Caki2 (cell line): ENCODE measurements at regions not wholly inside any gene's neighbourhood (a gene's known extent, or its start where the extent isn't known, plus 50 kb on each side); places are given as distances from the start of the nearest gene placed in this dataset.

Source experiments
- DNase-seq: peaks from one replicate; pipeline ENCODE4 v3.0.0-alpha.2; 2015; ENCODE audit warnings: low read depth
- in situ Hi-C: cut with HindIII; loops from 2 replicates; pipeline ENCODE4 v1.10.0; 2016; ENCODE audit warnings: low sequenced_read_pairs, low pct_unique_long_range_greater_than_20kb, mixed read lengths

DNA sequence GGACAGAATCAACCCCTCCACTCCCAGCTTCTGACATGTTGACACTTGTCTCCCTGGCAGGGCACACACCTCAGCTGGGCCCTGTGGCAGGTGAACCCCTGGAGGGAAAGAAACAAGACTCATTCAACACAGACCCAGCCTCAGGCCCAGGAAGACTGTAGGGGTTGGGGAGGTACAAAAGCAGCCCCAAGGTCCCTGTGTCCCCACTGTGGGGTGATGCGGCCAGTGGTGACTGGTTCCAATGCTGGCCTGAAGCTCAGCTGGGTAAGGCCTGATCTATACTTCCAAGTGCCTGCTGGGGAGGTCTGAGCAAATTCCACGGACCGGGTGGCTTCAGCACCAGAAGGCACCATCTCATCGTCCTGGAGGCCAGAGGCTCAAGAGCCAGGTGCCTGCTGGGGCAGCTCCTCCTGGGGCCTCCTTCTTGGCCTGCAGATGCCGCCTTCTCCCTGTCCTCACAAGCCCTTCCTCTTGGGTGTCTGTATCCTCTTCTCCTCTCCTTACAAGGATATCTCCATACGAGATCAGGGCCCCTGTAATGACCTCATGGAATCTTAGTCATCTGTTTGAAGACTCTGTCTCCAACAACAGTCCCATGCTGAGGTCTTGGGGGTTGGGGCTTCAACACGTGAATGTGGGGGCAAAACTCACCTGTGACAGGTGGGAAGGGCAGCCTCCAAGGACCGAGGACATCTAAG lies 1492.1 kb downstream of the BRD1 start:
- in situ Hi-C loops, result no loop called here
- no peak for DNase-seq

DNA sequence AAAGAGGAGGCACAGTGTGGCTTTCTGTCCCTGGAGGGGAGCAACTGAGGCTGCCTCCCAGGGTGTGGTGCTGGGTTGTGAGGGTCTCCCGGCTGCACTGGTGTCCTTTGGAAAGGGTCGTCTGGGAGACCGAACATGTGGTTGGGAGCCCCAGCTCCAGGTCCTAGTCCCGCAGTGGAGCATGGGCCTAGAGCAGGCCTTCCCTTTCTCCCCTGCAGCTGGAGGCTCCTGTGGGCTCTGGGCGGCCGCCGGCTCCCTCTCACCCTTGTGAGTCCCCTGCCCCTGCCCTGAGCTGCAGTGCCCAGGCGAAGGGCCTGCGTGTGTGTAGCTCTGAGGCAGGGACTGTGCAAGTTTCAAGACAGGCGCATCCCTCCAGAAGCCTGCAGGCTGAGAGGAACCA lies 1492.7 kb downstream of the BRD1 start:
- in situ Hi-C loops, result no loop called here
- DNase-seq, result no peak

DNA sequence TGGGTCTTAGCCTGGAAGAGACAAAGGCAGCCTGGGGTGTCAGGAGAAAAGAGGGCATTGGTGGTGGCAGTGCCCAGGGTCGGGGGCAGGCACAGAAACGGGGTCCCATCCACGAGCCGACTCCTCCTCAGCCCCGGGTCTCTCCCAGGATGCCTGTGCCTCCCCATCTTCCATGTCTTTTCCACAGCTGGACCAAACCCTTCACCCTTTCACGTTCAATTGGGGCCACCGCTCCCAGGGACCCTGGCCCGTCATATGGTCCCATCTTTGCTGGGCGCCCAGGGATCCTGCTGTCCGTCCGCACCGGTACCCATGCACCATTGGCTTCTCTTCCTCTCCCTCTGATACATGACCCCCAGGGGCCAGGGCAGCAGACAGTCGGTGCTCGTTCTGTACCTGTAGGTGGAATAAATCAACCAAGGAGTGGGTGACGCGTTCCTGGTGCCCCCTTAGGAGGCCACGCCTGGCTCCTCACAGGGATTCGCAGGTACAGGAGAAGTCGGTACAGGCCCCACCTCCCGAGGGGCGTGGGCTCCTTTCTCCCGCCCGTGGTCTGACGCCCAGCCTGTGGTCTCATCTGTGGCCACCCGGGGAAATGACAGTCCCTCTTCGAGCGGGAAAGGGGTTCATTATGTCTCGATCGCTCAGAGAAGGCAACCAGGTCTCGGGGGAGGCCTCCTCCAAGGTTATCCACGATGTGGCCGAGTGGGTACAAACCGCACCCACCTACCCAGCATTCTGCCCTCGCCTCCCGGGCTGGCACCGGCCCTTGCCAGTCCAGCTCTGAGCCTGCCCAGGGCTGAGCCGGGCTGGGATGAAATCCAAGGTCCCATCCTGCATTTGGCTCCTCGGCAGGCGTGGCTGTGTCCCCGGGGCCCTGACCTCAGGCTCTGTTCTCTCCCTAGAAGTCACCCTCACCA lies 1493.6 kb downstream of the BRD1 start:
- no peak for DNase-seq
- in situ Hi-C loops, result no loop called here

DNA sequence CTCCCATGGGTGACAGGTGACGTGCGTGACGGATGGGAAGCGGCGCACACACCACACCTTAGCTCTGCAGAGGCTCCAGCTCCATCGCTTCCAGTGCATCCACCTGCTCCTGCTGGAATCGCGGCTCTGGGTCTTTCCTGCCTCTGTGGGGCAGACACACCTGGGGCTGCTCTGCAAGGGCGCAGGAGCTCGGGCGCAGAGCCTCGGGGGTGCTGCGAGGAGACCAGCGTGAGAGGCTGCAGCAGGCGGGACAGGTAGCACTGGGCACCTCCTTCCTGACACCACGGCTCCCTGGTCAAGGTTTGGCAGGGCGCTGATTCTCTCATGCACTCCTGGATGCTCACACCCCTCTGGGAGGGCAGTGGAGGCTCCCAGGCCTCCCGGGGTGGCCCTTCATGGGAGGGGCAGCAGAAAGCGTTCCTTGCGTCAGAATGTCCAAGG lies 1494.3 kb downstream of the BRD1 start:
- DNase-seq, result no peak
- in situ Hi-C loops, result no loop called here

DNA sequence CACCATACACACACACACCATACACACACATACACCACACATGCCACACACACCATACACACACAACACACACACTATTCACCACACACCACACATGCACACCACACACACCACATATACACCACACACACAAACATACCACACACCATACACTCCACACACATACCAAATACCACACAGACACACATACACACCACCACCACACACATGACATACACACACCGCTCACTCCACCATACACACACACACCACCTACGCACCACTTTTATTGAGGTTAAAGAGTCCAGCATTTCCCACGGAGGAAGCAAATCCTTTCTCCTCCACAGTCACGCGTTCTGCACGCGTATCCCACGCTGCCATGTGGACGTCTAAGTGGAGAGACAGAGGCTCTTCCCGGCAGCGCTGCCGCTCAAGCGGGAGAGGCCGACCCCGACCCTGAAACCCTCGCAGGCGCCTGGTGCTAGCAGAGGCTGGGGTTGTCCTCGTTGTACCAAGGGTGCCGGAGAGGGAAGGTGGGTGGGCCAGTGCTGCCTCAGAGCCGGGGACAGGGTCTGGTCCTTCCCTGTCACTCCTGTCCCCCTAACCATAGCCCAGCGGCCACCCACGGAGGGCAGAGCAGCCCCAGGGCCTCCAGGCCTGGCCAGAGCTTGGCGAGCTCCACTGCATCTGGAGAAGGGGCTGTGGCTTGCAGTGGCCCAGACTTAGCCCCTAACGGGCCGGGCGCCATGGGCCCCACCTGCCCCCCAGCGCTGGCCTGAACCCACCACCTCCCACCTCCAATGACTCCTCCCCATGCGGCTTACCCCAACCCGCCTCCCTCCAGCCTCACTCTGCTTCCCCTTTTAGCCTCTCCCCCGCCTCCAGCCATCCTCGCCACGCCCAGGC lies 1495.0 kb downstream of the BRD1 start:
- DNase-seq, result no peak
- in situ Hi-C loops, result no loop called here

DNA sequence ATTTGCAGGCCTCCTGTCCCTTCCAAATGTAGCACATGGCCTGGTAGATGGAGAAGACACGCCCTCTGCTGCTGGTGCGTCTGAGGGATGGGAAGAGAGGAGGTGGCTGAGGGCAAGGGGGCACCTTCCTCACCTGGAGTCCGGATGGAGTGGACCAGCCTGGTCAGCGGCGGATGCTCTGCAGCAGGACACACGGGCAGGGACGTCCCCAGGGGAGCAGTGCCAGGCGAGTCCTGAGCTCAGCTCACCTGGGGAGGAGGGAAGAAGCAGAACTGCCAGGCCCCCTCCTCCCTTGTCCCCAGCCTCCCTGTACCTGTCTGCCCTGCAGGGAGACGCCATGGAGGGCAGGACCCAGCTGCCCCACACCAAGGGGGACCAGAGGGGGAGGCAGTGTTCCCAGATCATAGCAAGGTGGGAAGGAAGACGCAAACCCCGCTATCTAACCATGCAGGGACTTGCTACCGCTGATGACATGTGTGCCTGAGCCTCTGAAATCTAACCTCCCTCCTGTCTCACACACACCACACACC lies 1495.9 kb downstream of the BRD1 start:
- in situ Hi-C loops, result no loop called here
- no peak for DNase-seq

DNA sequence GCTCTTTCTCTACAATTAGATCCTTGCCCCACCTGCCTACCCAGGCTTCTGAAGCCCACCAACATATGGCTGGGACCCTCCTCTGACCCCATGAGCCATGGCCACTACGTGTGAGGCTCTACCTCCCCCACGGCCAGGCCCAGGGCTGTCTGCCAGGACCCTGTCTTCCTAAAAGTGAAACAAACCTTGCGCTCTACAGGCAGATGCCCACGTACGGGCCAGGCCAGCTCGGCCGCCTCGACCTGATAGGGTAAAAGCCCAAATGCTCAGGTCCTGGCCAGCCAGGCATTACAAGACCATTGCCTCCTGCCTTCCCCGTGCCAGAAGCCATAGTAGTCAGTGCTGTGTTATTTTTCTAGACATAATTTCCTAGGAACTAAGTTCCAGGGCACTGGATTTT lies 1496.4 kb downstream of the BRD1 start:
- in situ Hi-C loops, result no loop called here
- no peak for DNase-seq

DNA sequence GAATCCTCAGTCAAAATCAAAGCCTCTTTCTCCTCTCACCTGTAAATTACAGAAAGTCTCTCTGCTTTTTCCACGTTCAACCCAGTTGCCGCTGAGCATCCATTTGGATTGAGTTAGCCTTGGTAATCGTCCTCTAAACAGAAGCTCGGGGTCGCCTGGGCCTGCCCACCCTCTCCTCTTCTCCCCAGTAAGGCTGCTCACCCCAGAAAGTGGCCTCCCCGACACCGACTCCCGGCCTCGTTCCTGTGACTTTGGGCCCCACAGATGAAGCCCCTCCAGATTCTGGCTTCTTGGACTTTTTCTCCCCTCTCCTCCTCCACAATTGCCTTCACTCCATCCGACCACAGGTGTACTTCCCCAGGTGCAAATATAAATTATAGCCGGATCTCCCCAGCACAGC lies 1500.0 kb downstream of the BRD1 start:
- in situ Hi-C loops, result no loop called here

DNA sequence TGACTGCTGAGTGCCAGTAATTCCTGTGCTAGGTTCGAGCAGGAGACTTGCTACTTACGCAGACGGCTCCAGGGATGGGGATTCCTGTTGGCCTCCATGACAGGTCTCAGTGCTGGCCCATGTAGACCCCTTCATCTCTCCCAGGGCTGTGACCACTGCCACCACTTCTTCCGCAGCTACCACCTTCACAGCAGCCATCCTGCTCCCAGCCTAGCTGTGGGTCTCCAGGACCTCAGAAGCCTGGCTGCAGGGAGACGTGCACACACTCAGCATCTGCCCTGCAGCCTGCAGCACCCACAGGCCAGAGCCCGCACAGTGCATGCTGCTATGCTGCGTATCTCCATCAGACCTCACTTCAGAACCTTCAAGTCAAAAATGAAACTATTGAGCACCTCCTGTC lies 1503.9 kb downstream of the BRD1 start:
- no peak for DNase-seq
- in situ Hi-C loops, result no loop called here

More for the DNA sequence above, 1500.0 kb downstream of the BRD1 start:
- no peak for DNase-seq

DNA sequence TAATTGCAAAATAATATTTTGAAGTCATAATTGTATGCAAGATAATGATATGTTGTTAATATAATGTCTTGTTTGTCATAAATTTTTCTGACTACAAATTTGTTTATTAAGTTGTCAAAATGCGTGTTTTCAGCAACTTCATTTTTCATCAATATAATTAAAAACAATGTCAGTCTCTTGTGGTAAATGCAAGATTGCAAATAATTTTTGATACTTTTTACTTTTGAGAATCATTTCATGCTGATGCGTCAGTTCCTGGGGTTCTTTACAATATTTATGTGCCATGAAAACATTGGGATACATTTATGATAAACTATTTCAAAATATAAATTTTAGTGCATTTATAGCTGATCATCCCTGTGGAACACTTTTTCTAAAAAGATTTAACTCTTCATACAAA lies 1504.8 kb downstream of the BRD1 start:
- DNase-seq, result no peak
- in situ Hi-C loops, result no loop called here

DNA sequence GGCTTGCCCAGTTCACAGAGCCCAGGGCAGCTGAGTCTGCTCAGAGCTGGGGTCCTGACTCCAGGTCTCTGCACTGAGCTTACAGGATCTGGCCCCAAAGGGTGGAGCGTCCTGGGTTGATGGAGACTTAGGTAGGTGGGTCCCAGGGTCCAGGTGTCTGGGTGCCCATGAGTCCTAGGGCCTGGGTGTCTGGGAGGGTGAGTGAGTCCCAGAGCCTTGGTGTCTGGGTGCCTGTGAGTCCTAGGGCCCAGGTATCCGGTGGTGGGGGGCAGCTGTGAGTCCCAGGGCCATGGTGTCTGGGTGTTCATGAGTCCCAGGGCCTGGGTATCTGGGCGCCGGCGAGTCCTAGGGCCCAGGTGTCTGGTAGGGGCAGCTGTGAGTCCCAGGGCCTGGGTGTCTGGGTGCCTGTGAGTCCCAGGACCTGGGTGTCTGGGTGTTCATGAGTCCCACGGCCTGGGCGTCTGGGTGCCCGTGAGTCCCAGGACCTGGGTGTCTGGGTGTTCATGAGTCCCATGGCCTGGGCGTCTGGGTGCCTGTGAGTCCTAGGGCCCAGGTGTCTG lies 1505.6 kb downstream of the BRD1 start:
- DNase-seq, result no peak
- in situ Hi-C loops, result no loop called here

DNA sequence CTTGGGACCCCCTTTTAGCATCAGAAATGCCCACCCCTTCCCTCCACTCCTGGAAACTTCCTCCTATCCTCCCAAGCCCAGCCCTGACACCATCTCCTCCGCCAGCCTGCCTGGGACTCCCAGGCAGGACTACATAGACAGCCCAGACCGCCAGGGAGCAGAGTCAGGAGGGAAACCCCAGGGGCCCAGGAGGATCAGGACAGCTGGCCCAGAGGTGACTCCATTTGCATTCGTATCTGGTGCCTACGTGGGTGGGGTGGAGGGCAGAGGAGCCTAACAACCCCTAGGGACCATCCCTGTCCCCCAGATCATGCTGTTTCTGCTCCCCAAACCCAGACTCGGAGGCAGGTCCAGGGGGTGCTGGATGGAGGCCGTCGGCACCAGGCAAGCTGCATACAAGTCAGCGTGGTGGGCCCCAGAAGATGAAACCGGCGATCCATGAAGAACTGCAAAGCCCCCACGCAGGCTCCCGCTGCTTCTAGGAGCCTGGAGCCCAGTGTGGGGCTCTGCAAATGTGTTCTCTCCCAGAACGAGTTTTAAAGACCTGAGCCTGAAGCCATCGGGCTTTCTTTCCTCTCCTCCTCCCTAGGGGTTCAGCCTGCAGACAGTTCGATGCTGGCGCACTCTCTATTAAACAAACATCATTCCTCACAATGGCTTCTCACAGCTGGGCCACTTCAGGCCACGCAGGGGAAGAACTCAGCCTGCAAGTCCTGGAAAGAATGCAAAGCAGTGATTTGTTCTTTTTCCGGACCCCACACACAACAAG lies 1506.8 kb downstream of the BRD1 start:
- no peak for DNase-seq
- in situ Hi-C loops, result no loop called here

DNA sequence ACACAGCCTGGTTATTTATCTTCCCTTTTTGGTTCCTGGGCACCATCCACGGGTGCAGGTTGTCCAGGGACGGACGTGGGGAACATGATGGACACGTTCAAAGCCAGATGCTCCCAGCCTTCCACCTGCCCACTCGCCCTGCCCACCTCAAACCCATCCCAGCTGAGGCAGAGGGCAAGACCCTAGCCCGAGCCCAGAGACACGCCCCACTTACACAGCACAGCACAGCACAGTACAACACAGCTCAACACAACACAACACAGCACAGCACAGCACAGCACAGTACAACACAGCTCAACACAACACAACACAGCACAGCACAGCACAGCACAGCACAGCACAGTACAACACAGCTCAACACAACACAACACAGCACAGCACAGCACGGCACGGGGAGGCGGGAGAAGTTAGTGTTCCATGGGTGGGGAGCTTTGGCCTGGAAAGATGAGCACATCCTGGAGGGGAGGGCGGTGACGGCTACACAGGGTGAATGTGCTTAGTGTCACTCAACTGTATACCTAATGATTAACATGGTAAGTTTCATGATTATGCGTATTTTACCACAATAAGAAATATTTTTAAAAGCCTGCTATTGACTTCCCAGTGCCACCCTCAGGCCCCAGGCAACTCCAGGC lies 1507.5 kb downstream of the BRD1 start:
- no peak for DNase-seq
- in situ Hi-C loops, result no loop called here

DNA sequence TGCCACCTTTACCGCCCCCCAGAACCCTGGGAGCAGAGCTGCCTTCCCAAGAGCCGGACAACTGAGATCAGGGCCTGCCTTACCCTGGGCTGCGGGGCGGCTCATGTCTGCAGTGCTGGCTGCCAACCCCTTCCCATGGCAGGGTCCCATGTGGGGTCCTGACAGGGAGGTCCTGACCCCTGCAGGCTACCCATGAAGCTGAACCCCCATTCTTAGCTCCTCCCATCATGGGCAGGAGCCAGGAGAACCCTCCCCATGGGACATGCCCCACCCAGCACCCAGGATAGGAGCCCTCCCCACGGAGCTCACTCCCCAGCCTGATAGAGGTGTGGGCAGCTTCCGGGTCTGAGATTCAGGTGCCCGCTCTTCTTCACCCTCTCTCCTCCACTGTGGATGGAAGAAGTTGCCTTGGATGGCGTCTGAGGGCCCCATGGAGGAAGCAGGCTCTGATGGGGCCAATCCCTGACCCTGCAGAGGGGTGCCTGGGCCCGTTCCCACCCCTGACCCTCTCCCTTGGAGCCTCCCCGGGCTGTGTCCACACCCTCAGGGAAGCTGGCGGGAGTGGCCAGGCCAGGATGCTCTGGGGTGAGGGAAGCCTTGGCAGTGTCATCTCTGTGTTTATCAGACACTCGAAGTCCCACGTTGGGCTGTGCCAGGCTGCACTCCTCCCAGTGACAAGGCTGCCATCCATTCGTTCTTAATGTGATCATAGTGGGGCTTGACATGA lies 1508.2 kb downstream of the BRD1 start:
- DNase-seq, result no peak
- in situ Hi-C loops, result no loop called here

DNA sequence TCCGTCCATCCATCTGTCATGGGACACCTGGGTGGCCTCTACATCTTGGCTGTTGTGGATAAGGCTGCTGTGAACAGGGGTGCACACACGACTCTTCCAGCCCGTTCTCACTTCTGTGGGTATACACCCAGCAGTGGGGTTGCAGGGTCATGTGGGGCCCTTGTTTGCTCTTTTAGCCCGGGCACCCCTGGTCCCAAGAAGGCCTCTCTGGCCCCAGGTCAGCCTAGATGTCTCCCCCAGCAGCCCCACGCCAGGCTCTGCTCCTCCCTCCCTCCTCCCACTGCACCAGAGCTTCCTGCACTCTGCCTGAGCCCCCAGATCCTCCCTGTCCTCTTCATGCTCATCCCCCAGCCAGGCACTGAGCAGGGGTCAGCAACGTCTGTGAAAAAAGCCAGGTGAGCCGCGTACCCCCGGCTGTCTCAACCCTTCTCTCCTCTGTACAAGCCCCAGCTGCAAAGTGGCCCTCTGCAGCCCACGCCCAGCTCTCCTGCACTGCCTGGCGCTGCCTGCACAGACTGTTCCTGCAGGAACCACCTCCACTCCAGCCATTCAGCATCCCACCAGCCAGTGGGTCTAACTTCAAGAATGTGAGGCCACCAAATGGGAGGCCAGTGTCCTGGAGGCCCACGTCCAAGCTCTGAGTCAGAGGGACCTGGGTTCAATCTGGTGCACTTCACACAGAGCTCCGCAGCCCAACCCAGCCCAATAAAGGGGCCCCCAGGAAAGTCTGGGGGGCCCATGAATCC lies 1508.9 kb downstream of the BRD1 start:
- DNase-seq, result no peak
- in situ Hi-C loops, result no loop called here

DNA sequence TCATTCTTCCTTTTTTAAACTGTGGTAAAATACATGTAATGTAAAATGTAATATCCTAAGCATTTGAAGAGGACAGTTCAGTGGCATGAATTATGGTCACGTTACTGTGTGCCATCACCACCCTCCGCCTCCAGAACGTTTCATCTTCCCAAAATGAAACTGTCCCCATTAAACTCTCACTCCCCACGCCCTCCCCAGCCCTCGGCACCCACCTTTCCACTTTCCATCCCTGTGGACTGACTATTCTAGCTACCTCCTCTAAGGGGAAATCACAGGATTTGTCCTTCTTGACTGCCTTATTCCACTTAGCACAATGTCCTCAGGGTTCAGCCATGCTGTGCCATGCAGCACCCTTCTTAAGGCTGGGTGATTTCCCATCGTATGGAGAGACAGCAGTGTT lies 1509.5 kb downstream of the BRD1 start:
- no peak for DNase-seq
- in situ Hi-C loops, result no loop called here
